ENCODE measurements at regions not wholly inside any gene's neighbourhood (a gene's known extent, or its start where the extent isn't known, plus 50 kb on each side); places are given as distances from the start of the nearest gene placed in this dataset.

GRCh38 chr2:58875436-58875835, 634.3 kb upstream of the FANCL start:
- TF ChIP-seq CTCF (IDR thresholded peaks at IDR 0.05; ENCODE audit: low read depth, low read length), result no peak
- no peak overlapping the region for H3K4me3 ChIP-seq (ENCODE audit: low read depth, low read length)

- TF ChIP-seq CTCF (IDR thresholded peaks at IDR 0.05; ENCODE audit: low read depth, low read length), result no peak
- H3K4me3 ChIP-seq (ENCODE audit: low read depth, low read length), result no peak overlapping the region
These were observed 630.5 kb upstream of the FANCL start for GRCh38 chr2:58871469-58872142.

- no peak overlapping the region for H3K4me3 ChIP-seq (ENCODE audit: low read depth, low read length)
These were observed 629.6 kb upstream of the FANCL start for GRCh38 chr2:58870704-58871103.

DNA sequence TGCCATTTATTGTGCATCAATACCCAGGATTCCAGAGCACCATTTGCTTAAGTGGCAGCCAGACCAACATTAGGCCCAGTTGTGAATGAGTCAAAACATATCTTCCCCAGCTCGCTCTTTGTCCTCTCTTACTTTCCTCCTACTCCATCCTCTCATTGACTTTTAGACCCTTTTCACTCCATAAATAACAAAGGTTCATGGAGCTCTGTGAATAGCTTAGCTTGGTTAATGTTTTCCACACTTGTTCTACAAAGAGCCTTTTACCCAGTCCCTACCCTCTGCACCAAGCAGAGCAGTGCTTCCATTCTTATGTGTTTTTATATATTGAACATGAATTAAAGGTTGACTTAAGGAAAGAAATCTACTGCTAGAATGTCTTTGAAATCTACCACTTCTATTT, 625.8 kb upstream of the FANCL start:
- H3K4me3 ChIP-seq (ENCODE audit: low read depth, low read length), result no peak overlapping the region
- TF ChIP-seq CTCF (IDR thresholded peaks at IDR 0.05; ENCODE audit: low read depth, low read length), result no peak

More at GRCh38 chr2:58870704-58871103, 629.6 kb upstream of the FANCL start:
- no peak for TF ChIP-seq CTCF (IDR thresholded peaks at IDR 0.05; ENCODE audit: low read depth, low read length)

DNA sequence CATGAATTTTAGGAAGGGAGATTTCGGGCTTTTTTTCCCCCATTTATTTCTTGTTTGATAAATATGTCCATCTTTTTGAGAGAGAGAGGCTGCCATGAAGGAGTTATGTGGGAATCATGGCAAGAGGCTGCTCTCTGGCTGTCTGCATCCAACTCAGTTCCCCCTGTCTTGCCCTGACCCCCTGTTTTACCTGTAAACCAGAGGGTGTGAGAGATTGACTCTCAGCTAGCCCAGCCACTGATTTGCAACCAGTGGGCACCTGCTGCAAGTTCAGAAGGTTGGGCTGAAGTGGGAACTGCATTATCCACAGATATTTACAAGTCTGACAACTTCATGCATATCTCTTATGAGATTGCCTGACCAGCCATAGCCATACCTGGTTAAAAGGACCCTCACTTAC, 625.4 kb upstream of the FANCL start:
- TF ChIP-seq CTCF (IDR thresholded peaks at IDR 0.05; ENCODE audit: low read depth, low read length), result no peak
- no peak overlapping the region for H3K4me3 ChIP-seq (ENCODE audit: low read depth, low read length)

- H3K4me3 ChIP-seq (ENCODE audit: low read depth, low read length), result no peak overlapping the region
- no peak for TF ChIP-seq CTCF (IDR thresholded peaks at IDR 0.05; ENCODE audit: low read depth, low read length)
These were observed 624.9 kb upstream of the FANCL start for GRCh38 chr2:58866040-58866439.

GRCh38 chr2:58865436-58865835, 624.3 kb upstream of the FANCL start:
- no peak overlapping the region for H3K4me3 ChIP-seq (ENCODE audit: low read depth, low read length)
- no peak for TF ChIP-seq CTCF (IDR thresholded peaks at IDR 0.05; ENCODE audit: low read depth, low read length)

Measured in WI38 (cell line).